IMR-90 (cell line): ENCODE measurements at regions not wholly inside any gene's neighbourhood (a gene's known extent, or its start where the extent isn't known, plus 50 kb on each side); places are given as distances from the start of the nearest gene placed in this dataset.

ENCODE experiments used
- ATAC-seq: fragments of 200-7000 bp; cut with Tn5 transposase; 2 replicates; pipeline ENCODE4 v1.9.1; 2020; ENCODE audit warnings: low read depth, mild to moderate bottlenecking, moderate library complexity
- BruUV-seq: library from RNA; stranded (reverse); fragments of 400-500 nt; replicated peaks from 2 replicates; lab custom pipeline; 2021; lab: Mats Ljungman, UMichigan
- CTCF ChIA-PET: fragments of 300-600 bp; formaldehyde crosslinking; extraction: SDS; loops from one replicate; lab custom pipeline; 2021; ENCODE audit warnings: antibody characterized with exemption; lab: Yijun Ruan, JAX
- POLR2A ChIA-PET: fragments of 300-600 bp; sonication (Branson Sonifier 250); formaldehyde crosslinking; loops from one replicate; lab custom pipeline; 2022; ENCODE audit warnings: antibody characterized with exemption; ENCODE audit not compliant: unreplicated experiment; lab: Charles Lee
- DNase-seq: peaks from one replicate; pipeline ENCODE4 v3.0.0; 2013
- H2AFZ ChIP-seq: replicated peaks from 2 replicates; pipeline ENCODE3; 2013; ENCODE audit warnings: low read length, mild to moderate bottlenecking; ENCODE audit not compliant: poor library complexity
- H2AK5ac ChIP-seq: 2 replicates; pipeline ENCODE4 v1.6.1; 2013; ENCODE audit warnings: low read depth, low read length, inconsistent platforms
- H2AK9ac ChIP-seq: replicated peaks from 2 replicates; pipeline ENCODE3; 2013; ENCODE audit warnings: mild to moderate bottlenecking, low read depth, low read length, moderate library complexity; ENCODE audit not compliant: poor library complexity
- H2BK120ac ChIP-seq: 2 replicates; pipeline ENCODE4 v1.6.1; 2013; ENCODE audit warnings: low read depth, low read length, inconsistent platforms
- H2BK15ac ChIP-seq: 3 replicates; pipeline ENCODE4 v1.6.1; 2013; ENCODE audit warnings: low read depth, low read length, inconsistent platforms
- H2BK20ac ChIP-seq: 2 replicates; pipeline ENCODE4 v1.6.1; 2013; ENCODE audit warnings: low read depth, mild to moderate bottlenecking, inconsistent platforms, low read length, moderate library complexity
- H2BK5ac ChIP-seq: 2 replicates; pipeline ENCODE4 v1.6.1; 2013; ENCODE audit warnings: mild to moderate bottlenecking, low read depth, low read length, inconsistent platforms; ENCODE audit not compliant: poor library complexity, severe bottlenecking
- H3K14ac ChIP-seq: replicated peaks from 2 replicates; pipeline ENCODE4 v1.6.1; 2013; ENCODE audit warnings: low read depth, low read length, inconsistent platforms
- H3K18ac ChIP-seq: 2 replicates; pipeline ENCODE4 v1.6.1; 2013; ENCODE audit warnings: low read depth, low read length, control low read depth
- H3K23ac ChIP-seq: 2 replicates; pipeline ENCODE4 v1.6.1; 2013; ENCODE audit warnings: low read depth, low read length, inconsistent platforms
- H3K27ac ChIP-seq: 2 replicates; pipeline ENCODE4 v1.5.1; 2013; ENCODE audit warnings: mild to moderate bottlenecking, control low read depth, low read length; ENCODE audit not compliant: insufficient read depth
- H3K27me3 ChIP-seq: 2 replicates; pipeline ENCODE4 v1.6.1; 2013; ENCODE audit warnings: low read length; ENCODE audit not compliant: control insufficient read depth, insufficient read depth
- H3K36me3 ChIP-seq: 2 replicates; pipeline ENCODE4 v1.6.1; 2013; ENCODE audit warnings: low read length, mixed read lengths; ENCODE audit not compliant: control insufficient read depth, insufficient read depth
- H3K4ac ChIP-seq: 2 replicates; pipeline ENCODE4 v1.6.1; 2013; ENCODE audit warnings: low read depth, low read length, inconsistent platforms
- H3K4me1 ChIP-seq: 2 replicates; pipeline ENCODE4 v1.6.1; 2013; ENCODE audit warnings: low read length, mixed read lengths; ENCODE audit not compliant: control insufficient read depth, insufficient read depth
- H3K4me2 ChIP-seq: 2 replicates; pipeline ENCODE4 v1.6.1; 2013; ENCODE audit warnings: low read depth, mild to moderate bottlenecking, control low read depth, low read length, moderate library complexity
- H3K4me3 ChIP-seq: 2 replicates; pipeline ENCODE4 v1.5.1; 2013; ENCODE audit warnings: low read depth, mild to moderate bottlenecking, control low read depth, low read length, moderate library complexity; ENCODE audit not compliant: insufficient read depth
- H3K56ac ChIP-seq: 2 replicates; pipeline ENCODE4 v1.6.1; 2013; ENCODE audit warnings: low read length, inconsistent platforms; ENCODE audit not compliant: insufficient read depth; ENCODE audit errors: extremely low read depth
- H3K79me1 ChIP-seq, 2 experiments: 2 replicates each; pipeline ENCODE4 v1.6.1; 2013; ENCODE audit warnings: low read length in 2 of 2, inconsistent platforms in 1 of 2, low read depth in 1 of 2
- H3K9ac ChIP-seq: 2 replicates; pipeline ENCODE4 v1.6.1; 2013; ENCODE audit warnings: low read depth, low read length, control low read depth
- H3K9me1 ChIP-seq: 2 replicates; pipeline ENCODE4 v1.6.1; 2013; ENCODE audit warnings: low read length, inconsistent platforms; ENCODE audit not compliant: insufficient read depth
- H3K9me3 ChIP-seq: 2 replicates; pipeline ENCODE4 v1.6.1; 2013; ENCODE audit warnings: low read length; ENCODE audit not compliant: control insufficient read depth, insufficient read depth
- H4K20me1 ChIP-seq: 2 replicates; pipeline ENCODE4 v1.6.1; 2013; ENCODE audit warnings: low read length, inconsistent platforms; ENCODE audit not compliant: insufficient read depth
- H4K5ac ChIP-seq: 2 replicates; pipeline ENCODE4 v1.6.1; 2013; ENCODE audit warnings: mild to moderate bottlenecking, low read depth, low read length, control low read depth
- H4K8ac ChIP-seq, 2 experiments: 2 replicates each; pipeline ENCODE4 v1.6.1; 2013; ENCODE audit warnings: low read depth in 2 of 2, low read length in 2 of 2, control low read depth in 1 of 2, inconsistent platforms in 1 of 2
- H4K91ac ChIP-seq: 2 replicates; pipeline ENCODE4 v1.6.1; 2013; ENCODE audit warnings: low read depth, low read length, inconsistent platforms; ENCODE audit not compliant: insufficient read depth
- BHLHE40 ChIP-seq: fragments of 150-350 bp; IDR thresholded peaks from 2 replicates; pipeline ENCODE4 v1.6.1; 2016; ENCODE audit warnings: mild to moderate bottlenecking, low read depth, low read length
- CEBPB ChIP-seq: IDR thresholded peaks from 2 replicates; pipeline ENCODE4 v1.6.1; 2012; ENCODE audit warnings: low read depth, low read length, improper control_type of control experiment
- CHD1 ChIP-seq: IDR thresholded peaks from 2 replicates; pipeline ENCODE4 v1.6.1; 2012; ENCODE audit warnings: low read depth, low read length, improper control_type of control experiment
- CTCF ChIP-seq: conservative IDR thresholded peaks from 2 replicates; pipeline ENCODE4 v1.5.1; 2012; ENCODE audit warnings: mild to moderate bottlenecking, low read depth, low read length, improper control_type of control experiment
- ELK1 ChIP-seq: fragments of 150-350 bp; IDR thresholded peaks from 2 replicates; pipeline ENCODE4 v1.6.1; 2016; ENCODE audit warnings: low read depth, mild to moderate bottlenecking, low read length, moderate library complexity, borderline replicate concordance
- FOS ChIP-seq: fragments of 150-350 bp; IDR thresholded peaks from 2 replicates; pipeline ENCODE4 v1.6.1; 2016; ENCODE audit warnings: low read depth, low read length
- MAFK ChIP-seq: IDR thresholded peaks from 2 replicates; pipeline ENCODE4 v1.6.1; 2012; ENCODE audit warnings: low read depth, low read length, improper control_type of control experiment
- MAZ ChIP-seq: IDR thresholded peaks from 2 replicates; pipeline ENCODE4 v1.6.1; 2012; ENCODE audit warnings: low read depth, mild to moderate bottlenecking, low read length, improper control_type of control experiment, moderate library complexity, borderline replicate concordance
- MXI1 ChIP-seq: IDR thresholded peaks from 2 replicates; pipeline ENCODE4 v1.6.1; 2012; ENCODE audit warnings: low read depth, mild to moderate bottlenecking, low read length, moderate library complexity, borderline replicate concordance
- NFE2L2 ChIP-seq: fragments of 150-350 bp; IDR thresholded peaks from 2 replicates; pipeline ENCODE4 v1.6.1; 2016; ENCODE audit warnings: low read depth, mild to moderate bottlenecking, low read length
- POLR2A ChIP-seq: IDR thresholded peaks from 2 replicates; pipeline ENCODE4 v1.6.1; 2012; ENCODE audit warnings: mild to moderate bottlenecking, low read depth, low read length
- RAD21 ChIP-seq: IDR thresholded peaks from 2 replicates; pipeline ENCODE4 v1.6.1; 2012; ENCODE audit warnings: low read length, improper control_type of control experiment
- RCOR1 ChIP-seq: IDR thresholded peaks from 2 replicates; pipeline ENCODE4 v1.6.1; 2012; ENCODE audit warnings: mild to moderate bottlenecking, low read length, improper control_type of control experiment; ENCODE audit not compliant: insufficient replicate concordance
- RFX5 ChIP-seq: IDR thresholded peaks from 2 replicates; pipeline ENCODE4 v1.8.0; 2012; ENCODE audit warnings: low read depth, mild to moderate bottlenecking, low read length, moderate library complexity
- SMC3 ChIP-seq: fragments of 150-350 bp; IDR thresholded peaks from 2 replicates; pipeline ENCODE4 v1.6.1; 2016; ENCODE audit warnings: low read depth, mild to moderate bottlenecking, antibody characterized with exemption, low read length, moderate library complexity
- USF2 ChIP-seq: fragments of 150-350 bp; IDR thresholded peaks from 2 replicates; pipeline ENCODE4 v1.6.1; 2017; ENCODE audit warnings: mild to moderate bottlenecking, antibody characterized with exemption, low read length, low read depth
- WGBS, 2 experiments: methylation state at CpG; one replicate each; pipeline versions ENCODE4 v1.1.5 to v1.1.7; 2013; ENCODE audit warnings: missing lambda C conversion rate in 2 of 2; ENCODE audit not compliant: insufficient read length in 1 of 2; ENCODE audit errors: extremely low coverage in 2 of 2; 5-methylcytosine and 5-hydroxymethylcytosine counted together
- dilution Hi-C: fragments of 300-500 bp; cut with HindIII; formaldehyde crosslinking; loops from one replicate; pipeline ENCODE4 v1.14.3; 2018; ENCODE audit warnings: low sequenced_read_pairs; ENCODE audit not compliant: unreplicated experiment
- in situ Hi-C: fragments of 300-500 bp; cut with MboI; formaldehyde crosslinking; loops from 3 replicates; pipeline ENCODE4 v1.14.3; 2019; ENCODE audit warnings: low sequenced_read_pairs, inconsistent platforms, mixed read lengths
- intact Hi-C: fragments of 100-400 bp; cut with micrococcal nuclease; formaldehyde crosslinking; loops from 2 replicates; pipeline ENCODE4 v1.10.0; 2022

- Histone ChIP-seq H2AK9ac (no peak overlapping the region), H4K20me1 (no peaks in the 10 kb centered on the region), H4K91ac (no peak overlapping the region), H2BK15ac (no peak overlapping the region), H3K4ac (no peak overlapping the region), H2AK5ac (no peak overlapping the region), H3K9me1 (no peaks in the 10 kb centered on the region), H3K36me3 (no peaks in the 10 kb centered on the region), H3K14ac (no peak overlapping the region), H3K4me3 (no peak overlapping the region), H4K5ac (no peak overlapping the region), H3K27me3 (no peaks in the 10 kb centered on the region), H2BK120ac (no peak overlapping the region), H3K79me1 (no peaks in the 10 kb centered on the region), H2BK20ac (no peak overlapping the region), H3K9me3 (peaks cover 4% of the 10 kb centered on the region), H3K56ac (no peak overlapping the region), H4K8ac (no peak overlapping the region), H3K27ac (no peak overlapping the region), H3K4me1 (no peaks in the 10 kb centered on the region), H2AFZ (no peak overlapping the region), H3K23ac (no peak overlapping the region), H3K18ac (no peak overlapping the region), H3K4me2 (no peak overlapping the region), H3K9ac (no peak overlapping the region), H2BK5ac (no peak overlapping the region)
- intact Hi-C loops, result no loop called here
- dilution Hi-C loops, result no loop called here
- BruUV-seq, result no TSS peak
- in situ Hi-C loops, result no loop called here
- DNase-seq, result no peak
- no CpG with 5 or more reads among the region's 2 CpGs for WGBS, 2 experiments
- ChIA-PET POLR2A (no interaction called here), CTCF (no interaction called here)
- TF ChIP-seq BHLHE40 (no peak), SMC3 (no peak), USF2 (no peak), ELK1 (no peak), CHD1 (no peak), CEBPB (no peak), NFE2L2 (no peak), MAFK (no peak), FOS (no peak), RAD21 (no peak), POLR2A (no peak), MAZ (no peak), RFX5 (no peak), RCOR1 (no peak), MXI1 (no peak), CTCF (no peak)
- no peak for ATAC-seq
Measured at GRCh38 chr12:38969706-38970105, 64.3 kb upstream of the CPNE8 start.
